ENCODE measurements at regions not wholly inside any gene's neighbourhood (a gene's known extent, or its start where the extent isn't known, plus 50 kb on each side); places are given as distances from the start of the nearest gene placed in this dataset.
"Not testable (repeated sequence)": the region's sequence is repeated elsewhere in the genome, so short reads cannot be mapped to it uniquely, and the experiment has no call there.

DNA sequence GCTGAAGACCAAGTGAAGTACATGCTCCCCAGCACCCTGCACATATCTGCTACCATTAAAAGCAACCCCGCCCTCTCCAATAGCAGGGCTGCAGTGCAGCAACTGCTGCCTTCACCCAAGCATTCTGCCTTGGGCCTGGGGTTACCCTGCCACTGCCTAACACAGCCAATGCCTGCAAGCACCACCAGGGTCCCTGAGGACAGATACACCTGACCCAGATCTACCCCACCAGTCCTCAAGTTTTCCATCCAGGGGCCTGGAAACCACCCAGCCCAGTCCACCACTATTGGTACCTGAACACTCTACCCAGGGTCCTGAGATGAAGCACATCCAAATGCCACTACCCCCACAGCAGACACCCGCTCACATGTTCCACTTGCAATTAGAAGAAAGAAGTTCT lies 181.1 kb upstream of the RBBP8 start:
- Histone ChIP-seq H3K79me2 (ENCODE audit: control insufficient read depth, low read length) (no peaks in the 10 kb centered on the region), H3K4me2 (ENCODE audit: low read length) (no peak overlapping the region), H3K4me3 (ENCODE audit: low read length) (no peak overlapping the region), H3K4me1 (ENCODE audit: control insufficient read depth, low read length) (no peaks in the 10 kb centered on the region), H3K9me3 (ENCODE audit: control insufficient read depth, insufficient read depth, low read length) (no peaks in the 10 kb centered on the region), H4K20me1 (ENCODE audit: control insufficient read depth, insufficient read depth, low read depth, low read length) (no peaks in the 10 kb centered on the region), H3K27ac (ENCODE audit: low read depth, low read length) (no peak overlapping the region), H3K36me3 (ENCODE audit: control insufficient read depth, low read length) (no peaks in the 10 kb centered on the region), H3K9me2 (replicated peaks; ENCODE audit: control insufficient read depth, low read length) (no peaks in the 10 kb centered on the region), H3K27me3 (ENCODE audit: control insufficient read depth, low read length) (no peaks in the 10 kb centered on the region; the same call in 1 of the 2 replicates), H3F3A (ENCODE audit: control insufficient read depth, insufficient read depth) (no peaks in the 10 kb centered on the region)
- no peak for TF ChIP-seq CTCF (IDR thresholded peaks at IDR 0.05; ENCODE audit: low read depth, low read length, poor library complexity, severe bottlenecking)
- no peak for TF ChIP-seq EZH2phosphoT487 (IDR thresholded peaks at IDR 0.05; ENCODE audit: borderline replicate concordance, low read length)

DNA sequence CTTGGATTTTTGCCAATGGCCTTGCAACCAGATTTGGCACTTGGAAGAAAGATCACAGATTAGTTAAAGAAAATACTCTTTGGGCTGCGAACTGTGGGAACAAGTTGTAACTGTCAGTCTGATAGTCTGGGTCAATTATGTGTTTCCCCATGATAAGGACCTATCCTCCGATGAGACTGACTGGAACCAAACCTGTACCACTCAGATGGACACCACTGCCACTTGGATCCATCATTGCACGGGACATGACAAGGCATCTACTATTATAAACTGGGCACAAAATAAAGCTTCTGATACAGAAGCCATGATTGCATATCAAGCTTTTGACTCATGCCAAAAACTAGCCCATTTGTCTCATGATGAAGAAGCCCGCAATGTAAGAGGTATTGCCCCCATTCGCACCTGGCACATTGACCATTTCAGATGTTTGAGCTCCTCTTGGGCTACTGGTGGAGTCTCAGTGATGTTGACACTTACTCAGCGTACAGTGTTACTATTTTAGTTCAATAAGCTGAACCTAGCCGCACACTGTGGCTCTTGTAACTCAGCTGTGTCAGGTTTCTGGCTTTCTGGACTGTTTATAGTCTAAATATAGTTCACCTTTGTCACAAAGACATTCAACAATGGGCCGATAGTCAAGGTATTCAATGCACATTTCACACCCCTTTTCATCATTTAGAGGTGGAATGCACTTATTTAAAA lies 179.8 kb upstream of the RBBP8 start:
- no peaks in the 10 kb centered on the region for H3K79me2 ChIP-seq (ENCODE audit: control insufficient read depth, low read length)

GRCh38 chr18:22764005-22764404 lies 169.1 kb upstream of the RBBP8 start:
- not testable (repeated sequence) for H3K9me2 ChIP-seq (replicated peaks; ENCODE audit: control insufficient read depth, low read length); H4K20me1 ChIP-seq (ENCODE audit: control insufficient read depth, insufficient read depth, low read depth, low read length); H3K4me3 ChIP-seq (ENCODE audit: low read length); H3F3A ChIP-seq (ENCODE audit: control insufficient read depth, insufficient read depth); H3K4me1 ChIP-seq (ENCODE audit: control insufficient read depth, low read length); H3K79me2 ChIP-seq (ENCODE audit: control insufficient read depth, low read length); H3K27me3 ChIP-seq (ENCODE audit: control insufficient read depth, low read length); H3K36me3 ChIP-seq (ENCODE audit: control insufficient read depth, low read length); H3K9me3 ChIP-seq (ENCODE audit: control insufficient read depth, insufficient read depth, low read length); H3K27ac ChIP-seq (ENCODE audit: low read depth, low read length); H3K4me2 ChIP-seq (ENCODE audit: low read length)

More for the DNA sequence above, 179.8 kb upstream of the RBBP8 start:
- H3K4me1 ChIP-seq (ENCODE audit: control insufficient read depth, low read length) = no peaks in the 10 kb centered on the region
- no peak overlapping the region for H3K4me3 ChIP-seq (ENCODE audit: low read length)
- no peaks in the 10 kb centered on the region for H3K36me3 ChIP-seq (ENCODE audit: control insufficient read depth, low read length)
- no peaks in the 10 kb centered on the region for H3F3A ChIP-seq (ENCODE audit: control insufficient read depth, insufficient read depth)
- no peaks in the 10 kb centered on the region for H3K9me3 ChIP-seq (ENCODE audit: control insufficient read depth, insufficient read depth, low read length)
- H3K27me3 ChIP-seq (ENCODE audit: control insufficient read depth, low read length) = no peaks in the 10 kb centered on the region; the same call in 1 of the 2 replicates
- H3K27ac ChIP-seq (ENCODE audit: low read depth, low read length) = no peak overlapping the region
- no peak overlapping the region for H3K4me2 ChIP-seq (ENCODE audit: low read length)
- TF ChIP-seq CTCF (IDR thresholded peaks at IDR 0.05; ENCODE audit: low read depth, low read length, poor library complexity, severe bottlenecking) = no peak
- no peak for TF ChIP-seq EZH2phosphoT487 (IDR thresholded peaks at IDR 0.05; ENCODE audit: borderline replicate concordance, low read length)
- no peaks in the 10 kb centered on the region for H4K20me1 ChIP-seq (ENCODE audit: control insufficient read depth, insufficient read depth, low read depth, low read length)
- no peaks in the 10 kb centered on the region for H3K9me2 ChIP-seq (replicated peaks; ENCODE audit: control insufficient read depth, low read length)

GRCh38 chr18:22765896-22766295 lies 167.2 kb upstream of the RBBP8 start:
- no peak for TF ChIP-seq EZH2phosphoT487 (IDR thresholded peaks at IDR 0.05; ENCODE audit: borderline replicate concordance, low read length)
- no peak for TF ChIP-seq CTCF (IDR thresholded peaks at IDR 0.05; ENCODE audit: low read depth, low read length, poor library complexity, severe bottlenecking)
- H3K4me2 ChIP-seq (ENCODE audit: low read length) = no peak overlapping the region
- no peaks in the 10 kb centered on the region for H3F3A ChIP-seq (ENCODE audit: control insufficient read depth, insufficient read depth)

More at GRCh38 chr18:22765896-22766295, 167.2 kb upstream of the RBBP8 start:
- H3K27ac ChIP-seq (ENCODE audit: low read depth, low read length) = no peak overlapping the region
- no peaks in the 10 kb centered on the region for H3K9me2 ChIP-seq (replicated peaks; ENCODE audit: control insufficient read depth, low read length)
- H4K20me1 ChIP-seq (ENCODE audit: control insufficient read depth, insufficient read depth, low read depth, low read length) = no peaks in the 10 kb centered on the region
- H3K4me1 ChIP-seq (ENCODE audit: control insufficient read depth, low read length) = no peaks in the 10 kb centered on the region
- no peaks in the 10 kb centered on the region for H3K9me3 ChIP-seq (ENCODE audit: control insufficient read depth, insufficient read depth, low read length)
- no peaks in the 10 kb centered on the region for H3K79me2 ChIP-seq (ENCODE audit: control insufficient read depth, low read length)
- H3K27me3 ChIP-seq (ENCODE audit: control insufficient read depth, low read length) = 0 out of 2 replicates have a peak, but pooled peaks cover 2% of the 10 kb centered on the region
- H3K36me3 ChIP-seq (ENCODE audit: control insufficient read depth, low read length) = no peaks in the 10 kb centered on the region
- H3K4me3 ChIP-seq (ENCODE audit: low read length) = no peak overlapping the region

Data from DOHH2 (cell line).